NCI-H146 treated with DMSO at 0.1 percent for 48 hours (cell line): ENCODE measurements at regions not wholly inside any gene's neighbourhood (a gene's known extent, or its start where the extent isn't known, plus 50 kb on each side); places are given as distances from the start of the nearest gene placed in this dataset.

Experiments
- DNase-seq: peaks from one replicate; lab custom pipeline; 2025; ENCODE audit not compliant: unreplicated experiment; lab: John Stamatoyannopoulos, UW

GRCh38 chr9:18368206-18368605 lies 105.7 kb upstream of the ADAMTSL1 start:
- no peak for DNase-seq

GRCh38 chr9:18371141-18371540 lies 102.8 kb upstream of the ADAMTSL1 start:
- DNase-seq, result no peak

- DNase-seq, result no peak
Measured at GRCh38 chr9:18371621-18372020, 102.3 kb upstream of the ADAMTSL1 start.

- no peak for DNase-seq
Measured at GRCh38 chr9:18379073-18379811, 94.7 kb upstream of the ADAMTSL1 start.

DNA sequence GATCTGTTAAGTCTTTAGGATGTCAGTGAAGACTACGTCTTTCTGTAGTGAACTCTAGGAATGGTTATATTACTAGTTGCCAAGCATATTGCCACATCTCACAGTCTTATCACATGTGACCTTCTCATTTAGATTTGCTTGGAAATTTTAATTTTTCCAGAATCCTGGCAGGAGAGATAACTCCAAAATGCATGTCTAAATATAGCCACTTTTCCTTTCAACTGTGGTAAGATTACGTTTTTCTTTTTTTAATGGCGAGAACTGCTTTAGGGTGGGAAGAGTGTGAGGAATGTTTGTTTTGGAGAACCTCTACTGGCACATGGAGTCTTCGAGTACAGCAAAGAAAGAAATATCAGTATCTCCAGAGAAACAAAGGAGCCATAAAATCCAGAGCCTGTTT lies 91.7 kb upstream of the ADAMTSL1 start:
- DNase-seq, result no peak

DNA sequence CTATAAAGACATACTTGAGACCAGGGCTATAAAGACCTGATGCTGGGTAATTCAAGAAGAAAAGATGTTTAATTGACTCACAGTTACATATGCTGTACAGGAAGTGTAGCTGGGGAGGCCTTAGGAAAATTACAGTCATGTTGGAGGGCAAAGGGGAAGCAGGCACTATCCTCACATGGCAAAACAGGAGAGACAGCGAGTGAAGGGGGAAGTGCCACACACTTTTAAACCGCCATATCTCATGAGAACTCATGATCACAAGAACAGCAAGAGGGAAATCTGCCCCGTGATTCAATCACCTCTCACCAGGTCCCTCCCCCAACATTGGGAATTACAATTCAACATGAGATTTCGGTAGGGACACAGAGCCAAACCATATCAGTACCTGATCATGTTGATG lies 89.9 kb upstream of the ADAMTSL1 start:
- DNase-seq, result no peak

- no peak for DNase-seq
Measured at GRCh38 chr9:18385696-18386490, 88.1 kb upstream of the ADAMTSL1 start.

DNA sequence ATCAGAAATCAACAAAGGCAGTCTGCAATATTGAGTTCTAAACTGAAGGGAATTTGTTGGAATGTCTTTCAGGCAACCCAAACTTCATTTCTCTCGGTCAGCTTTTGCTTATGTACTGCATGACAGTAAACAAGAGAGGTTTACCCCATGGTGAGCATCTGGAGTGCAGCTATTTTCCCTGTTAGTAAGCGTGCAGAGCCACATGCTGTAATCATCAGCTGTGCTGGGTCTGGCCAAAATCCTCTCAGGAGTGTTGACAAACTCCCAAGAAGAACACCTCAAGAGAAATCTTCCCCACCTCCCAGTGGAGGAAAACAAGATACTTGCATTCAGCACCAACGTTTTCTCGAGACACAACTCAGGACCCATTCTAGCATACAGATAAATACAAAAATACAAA lies 83.6 kb upstream of the ADAMTSL1 start:
- no peak for DNase-seq

GRCh38 chr9:18393340-18394130 lies 80.4 kb upstream of the ADAMTSL1 start:
- peak; percentile 93 for DNase-seq

DNA sequence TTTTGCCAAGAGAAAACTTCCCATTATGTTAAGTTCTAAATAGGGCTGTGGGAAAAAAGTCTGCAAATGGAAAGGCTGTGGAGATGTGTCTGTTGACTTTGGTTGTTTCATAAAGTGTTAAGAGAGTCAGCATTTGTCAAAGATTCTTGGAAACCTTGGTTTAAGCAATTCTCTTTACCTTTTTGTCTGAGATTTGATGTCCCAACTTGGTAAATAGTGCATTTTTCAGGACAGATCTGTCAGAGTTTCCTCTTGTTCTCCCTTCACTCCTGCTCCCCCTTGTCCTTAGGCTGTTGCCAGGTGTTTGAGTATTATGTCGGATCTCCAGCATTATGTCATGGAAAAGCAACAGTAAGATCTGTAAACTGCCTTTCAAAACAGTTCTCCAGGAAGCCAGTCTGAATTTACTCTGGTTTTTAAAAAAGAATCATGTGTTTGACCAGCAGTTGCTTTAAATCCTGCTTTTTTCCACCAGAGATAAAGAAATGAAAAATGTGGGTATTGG lies 79.1 kb upstream of the ADAMTSL1 start:
- peak; percentile 33 for DNase-seq

- DNase-seq, result peak; percentile 56
Measured at GRCh38 chr9:18396102-18396728, 77.7 kb upstream of the ADAMTSL1 start.

DNA sequence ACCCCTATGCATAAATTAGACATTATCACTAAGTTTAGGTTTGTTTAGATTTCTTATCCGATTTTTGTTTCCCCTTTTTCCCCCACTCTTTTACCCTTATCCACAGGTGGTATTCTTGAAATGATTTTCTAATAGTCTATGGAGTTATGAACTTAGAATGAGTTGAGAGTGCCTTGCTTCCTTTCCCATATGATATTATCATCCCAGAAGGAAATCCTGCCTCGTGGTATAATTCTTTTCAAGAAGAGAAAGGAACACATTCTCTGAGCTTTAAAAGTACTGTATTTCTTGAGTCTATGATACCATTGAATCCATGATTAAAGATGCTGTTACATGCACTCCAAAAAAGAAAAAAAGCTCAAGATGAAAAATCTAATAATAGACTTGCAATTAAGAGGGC lies 76.9 kb upstream of the ADAMTSL1 start:
- no peak for DNase-seq

DNA sequence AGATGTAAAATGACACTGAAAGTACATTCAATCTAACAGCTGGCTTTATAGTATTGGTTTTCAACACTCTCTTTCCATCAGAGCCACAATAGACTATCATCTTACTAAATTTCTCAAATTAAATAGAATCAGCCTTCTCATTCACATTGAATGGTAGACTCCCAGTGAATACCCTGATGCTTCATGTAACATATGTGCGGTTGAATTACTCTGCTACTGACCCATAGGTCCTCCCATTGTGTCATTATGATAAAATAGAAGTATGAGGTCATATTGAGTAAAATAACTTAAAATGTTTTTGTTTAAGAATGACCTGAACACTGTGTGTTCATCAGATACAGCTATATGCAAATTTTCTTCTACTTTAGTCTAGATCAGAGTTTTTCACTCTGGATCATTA lies 75.9 kb upstream of the ADAMTSL1 start:
- DNase-seq, result peak; percentile 83

GRCh38 chr9:18404434-18405029 lies 69.4 kb upstream of the ADAMTSL1 start:
- DNase-seq, result no peak

GRCh38 chr9:18405240-18405639 lies 68.7 kb upstream of the ADAMTSL1 start:
- DNase-seq, result no peak

GRCh38 chr9:18410983-18411382 lies 63.0 kb upstream of the ADAMTSL1 start:
- no peak for DNase-seq

- peak; percentile 3 for DNase-seq
Measured at GRCh38 chr9:18421391-18421790, 52.6 kb upstream of the ADAMTSL1 start.

- DNase-seq, result no peak
Measured at GRCh38 chr9:18422296-18423036, 51.5 kb upstream of the ADAMTSL1 start.

DNA sequence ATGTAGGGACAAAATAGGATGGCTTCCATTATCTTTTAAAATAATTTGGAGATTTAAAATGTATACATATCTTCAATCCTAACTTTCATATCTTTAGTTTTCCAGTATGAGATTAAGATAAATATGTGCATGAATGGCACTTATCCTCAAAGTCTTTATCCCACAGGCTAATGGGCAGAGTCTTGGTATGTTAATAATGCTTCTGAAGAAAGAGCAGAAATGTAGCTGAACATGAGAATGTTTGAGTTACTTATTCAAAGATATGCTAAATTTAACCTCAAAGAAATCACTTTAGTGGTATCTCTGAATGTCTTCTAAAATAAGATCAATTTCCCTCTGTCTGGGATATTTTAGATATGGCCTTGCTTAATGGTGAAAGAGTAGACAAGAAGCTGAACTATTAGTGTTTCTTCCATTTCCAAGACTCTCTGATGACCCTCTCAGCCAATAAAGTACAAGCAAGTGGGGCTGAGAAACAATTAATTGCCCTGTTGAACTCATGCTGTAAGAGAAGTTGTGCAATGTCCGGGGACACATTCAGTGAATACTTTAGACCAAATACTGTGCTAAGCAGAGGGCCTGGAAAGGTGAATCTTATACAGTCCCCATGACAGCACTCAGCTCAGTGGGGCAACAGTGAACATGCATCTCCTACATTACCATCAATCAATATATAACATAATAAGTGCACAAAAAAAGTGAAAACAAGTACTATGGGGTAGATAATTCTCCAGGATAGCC lies 50.0 kb upstream of the ADAMTSL1 start:
- DNase-seq, result no peak
